Astrocyte of the cerebellum (primary cell): ENCODE measurements at regions not wholly inside any gene's neighbourhood (a gene's known extent, or its start where the extent isn't known, plus 50 kb on each side); places are given as distances from the start of the nearest gene placed in this dataset.

Experiments
- DNase-seq: peaks from one replicate; pipeline ENCODE4 v3.0.0-alpha.2; 2011; ENCODE audit warnings: low read depth
- H3K4me3 ChIP-seq: 2 replicates; pipeline ENCODE4 v1.5.1; 2011; ENCODE audit warnings: mild to moderate bottlenecking, low read depth, low read length, moderate library complexity
- CTCF ChIP-seq: IDR thresholded peaks from 2 replicates; pipeline ENCODE4 v1.5.1; 2012; ENCODE audit warnings: low read length, low read depth, moderate library complexity, mild to moderate bottlenecking; ENCODE audit errors: missing control alignments
- in situ Hi-C: cut with HindIII; loops from 2 replicates; pipeline ENCODE4 v1.10.0; 2017; ENCODE audit warnings: low sequenced_read_pairs

GRCh38 chr6:40098774-40099173, 164.5 kb upstream of the MOCS1 start:
- in situ Hi-C loops = no loop called here
- no peak for TF ChIP-seq CTCF
- no peak for DNase-seq
- no peak overlapping the region for H3K4me3 ChIP-seq

GRCh38 chr6:40097590-40097989, 163.3 kb upstream of the MOCS1 start:
- DNase-seq = no peak
- no peak for TF ChIP-seq CTCF
- in situ Hi-C loops = no loop called here
- no peak overlapping the region for H3K4me3 ChIP-seq

GRCh38 chr6:40083141-40083920, 149.1 kb upstream of the MOCS1 start:
- in situ Hi-C loops = no loop called here
- no peak for TF ChIP-seq CTCF
- no peak overlapping the region for H3K4me3 ChIP-seq
- DNase-seq = no peak

- DNase-seq = no peak
- no peak overlapping the region for H3K4me3 ChIP-seq
- in situ Hi-C loops = no loop called here
- TF ChIP-seq CTCF = no peak
Observed at GRCh38 chr6:40082278-40083043, 148.2 kb upstream of the MOCS1 start.

- in situ Hi-C loops = no loop called here
- H3K4me3 ChIP-seq = no peak overlapping the region
- no peak for DNase-seq
- no peak for TF ChIP-seq CTCF
Observed at GRCh38 chr6:40077736-40078135, 143.5 kb upstream of the MOCS1 start.

- in situ Hi-C loops = no loop called here
- TF ChIP-seq CTCF = no peak
- no peak for DNase-seq
- H3K4me3 ChIP-seq = no peak overlapping the region
Observed at GRCh38 chr6:40077315-40077714, 143.1 kb upstream of the MOCS1 start.
